Testis (tissue), 2 donors: ENCODE measurements at regions not wholly inside any gene's neighbourhood (a gene's known extent, or its start where the extent isn't known, plus 50 kb on each side); places are given as distances from the start of the nearest gene placed in this dataset.

ENCODE experiments used
- DNase-seq: peaks from one replicate; pipeline ENCODE4 v3.0.0-alpha.2; 2019
- H3K27ac ChIP-seq, 2 donors: fragments of 200-600 bp; sonication (generic); one replicate each; pipeline ENCODE4 v1.5.1; 2019
- H3K27me3 ChIP-seq: fragments of 200-600 bp; sonication (generic); one replicate; pipeline ENCODE4 v1.5.1; 2019
- H3K36me3 ChIP-seq: fragments of 200-600 bp; sonication (generic); one replicate; pipeline ENCODE4 v1.5.1; 2017; ENCODE audit warnings: low read depth; ENCODE audit errors: missing control alignments
- H3K4me1 ChIP-seq: fragments of 200-600 bp; sonication (generic); one replicate; pipeline ENCODE4 v1.5.1; 2019
- H3K4me3 ChIP-seq, 2 donors: fragments of 200-600 bp; sonication (generic); one replicate each; pipeline ENCODE4 v1.5.1; 2017 to 2019
- H3K9me3 ChIP-seq: fragments of 200-600 bp; sonication (generic); one replicate; pipeline ENCODE4 v1.5.1; 2017
- CTCF ChIP-seq, 3 experiments: fragments of 450-650 bp in 2 of 3; fragments of 200-600 bp in 1 of 3; sonication (generic) in 1 of 3; IDR thresholded peaks; one replicate each; pipeline ENCODE4 v1.5.1; 2016 to 2019; ENCODE audit warnings: antibody characterized with exemption in 3 of 3, mild to moderate bottlenecking in 2 of 3, moderate library complexity in 1 of 3
- POLR2A ChIP-seq: fragments of 450-650 bp; IDR thresholded peaks from one replicate; pipeline ENCODE4 v1.6.1; 2017; ENCODE audit warnings: antibody characterized with exemption, mild to moderate bottlenecking, moderate library complexity
- WGBS, 2 donors: methylation state at CpG; one replicate each; pipeline ENCODE4 v1.1.5; 2018; 5-methylcytosine and 5-hydroxymethylcytosine counted together
- intact Hi-C: fragments of 100-400 bp; cut with DNase I; formaldehyde crosslinking; loops from one replicate; pipeline ENCODE4 v1.15.1; 2023; ENCODE audit warnings: low total_unique reads

GRCh38 chr2:52542297-52542696 lies 1225.3 kb upstream of the CHAC2 start:
- 68 to 77% methylated on average over 10 of the region's 10 CpGs for WGBS, 2 donors

GRCh38 chr2:52539026-52539970 lies 1228.3 kb upstream of the CHAC2 start:
- intact Hi-C loops = no loop called here
- no peak for DNase-seq
- TF ChIP-seq POLR2A (no peak), CTCF (IDR thresholded peaks at IDR 0.05) (no peak)
- no peaks in the 10 kb centered on the region for H3K9me3 ChIP-seq
- no peak overlapping the region for H3K27ac ChIP-seq
- H3K4me1 ChIP-seq = no peaks in the 10 kb centered on the region
- no peak overlapping the region for H3K4me3 ChIP-seq
- H3K36me3 ChIP-seq = no peaks in the 10 kb centered on the region
- no peaks in the 10 kb centered on the region for H3K27me3 ChIP-seq
- WGBS, 2 donors = 49 to 64% methylated on average over 3 to 6 of the region's 6 CpGs

More at GRCh38 chr2:52542297-52542696, 1225.3 kb upstream of the CHAC2 start:
- Histone ChIP-seq H3K4me1 (no peaks in the 10 kb centered on the region), H3K27me3 (no peaks in the 10 kb centered on the region), H3K36me3 (no peaks in the 10 kb centered on the region), H3K27ac (no peak overlapping the region), H3K9me3 (no peaks in the 10 kb centered on the region), H3K4me3 (peak overlapping the region in 1 of 2 donors; percentile 7)
- DNase-seq = no peak
- no peak for TF ChIP-seq CTCF (IDR thresholded peaks at IDR 0.05)
- no peak for TF ChIP-seq POLR2A
- intact Hi-C loops = no loop called here

GRCh38 chr2:52537588-52537987 lies 1230.0 kb upstream of the CHAC2 start:
- H3K36me3 ChIP-seq = no peaks in the 10 kb centered on the region
- DNase-seq = no peak
- no peaks in the 10 kb centered on the region for H3K4me1 ChIP-seq
- 50 to 60% methylated on average over 1 of the region's 1 CpG for WGBS, 2 donors
- H3K4me3 ChIP-seq = no peak overlapping the region
- no peaks in the 10 kb centered on the region for H3K27me3 ChIP-seq
- TF ChIP-seq POLR2A = no peak
- TF ChIP-seq CTCF (IDR thresholded peaks at IDR 0.05) = no peak
- H3K9me3 ChIP-seq = no peaks in the 10 kb centered on the region
- H3K27ac ChIP-seq = no peak overlapping the region
- intact Hi-C loops = no loop called here

GRCh38 chr2:52536929-52537460 lies 1230.6 kb upstream of the CHAC2 start:
- Histone ChIP-seq H3K4me1 (no peaks in the 10 kb centered on the region), H3K4me3 (no peak overlapping the region), H3K36me3 (no peaks in the 10 kb centered on the region), H3K27ac (no peak overlapping the region), H3K27me3 (no peaks in the 10 kb centered on the region), H3K9me3 (no peaks in the 10 kb centered on the region)
- 80 to 90% methylated on average over 3 of the region's 3 CpGs for WGBS, 2 donors
- no peak for DNase-seq
- no peak for TF ChIP-seq POLR2A
- intact Hi-C loops = no loop called here

GRCh38 chr2:52532956-52533355 lies 1234.6 kb upstream of the CHAC2 start:
- WGBS, 2 donors = 58 to 65% methylated on average over 1 of the region's 1 CpG
- H3K36me3 ChIP-seq = no peaks in the 10 kb centered on the region
- TF ChIP-seq CTCF (IDR thresholded peaks at IDR 0.05) (no peak), POLR2A (no peak)
- H3K4me3 ChIP-seq = no peak overlapping the region
- H3K4me1 ChIP-seq = no peaks in the 10 kb centered on the region
- H3K9me3 ChIP-seq = no peaks in the 10 kb centered on the region
- intact Hi-C loops = no loop called here
- no peak overlapping the region for H3K27ac ChIP-seq
- H3K27me3 ChIP-seq = no peaks in the 10 kb centered on the region
- DNase-seq = no peak
